NCI-H1694 (cell line): ENCODE measurements at regions not wholly inside any gene's neighbourhood (a gene's known extent, or its start where the extent isn't known, plus 50 kb on each side); places are given as distances from the start of the nearest gene placed in this dataset.
"Not testable (repeated sequence)": the region's sequence is repeated elsewhere in the genome, so short reads cannot be mapped to it uniquely, and the experiment has no call there.

Experiments
- DNase-seq: peaks from one replicate; lab custom pipeline; 2025; lab: John Stamatoyannopoulos, UW

GRCh38 chr14:44616204-44616603 lies 109.1 kb upstream of the FSCB start:
- DNase-seq = no peak

DNA sequence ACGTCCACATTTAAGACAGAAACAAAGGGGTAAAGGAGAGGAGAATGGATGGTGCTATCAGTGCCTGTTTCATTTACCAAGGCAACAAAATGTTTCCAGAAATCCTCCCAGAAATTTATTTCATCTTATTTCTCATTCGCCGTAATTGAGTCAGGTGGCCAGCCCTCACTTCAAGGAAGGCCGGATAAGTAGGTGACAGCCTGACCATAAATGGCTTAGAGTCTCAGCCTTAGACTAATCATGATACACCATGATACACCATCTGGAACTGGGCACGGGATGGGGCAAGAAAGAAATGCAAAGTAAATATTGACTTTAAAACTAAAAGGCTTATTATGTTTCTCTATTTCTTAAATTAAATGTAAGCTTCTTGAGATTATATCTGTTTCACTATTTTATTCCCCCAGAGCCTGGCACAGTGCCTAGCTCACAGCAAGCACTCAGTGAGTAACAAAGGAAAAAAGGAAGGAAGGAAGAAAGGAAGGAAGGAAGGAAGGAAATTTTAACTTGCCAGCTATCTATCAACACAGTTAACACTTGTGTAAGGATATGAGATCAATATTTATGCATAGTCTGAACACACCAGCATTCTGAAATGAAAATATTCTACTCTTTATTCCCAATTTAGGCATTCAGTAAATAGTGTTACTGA lies 106.1 kb upstream of the FSCB start:
- DNase-seq = no peak

GRCh38 chr14:44612002-44612401 lies 104.9 kb upstream of the FSCB start:
- no peak for DNase-seq

DNA sequence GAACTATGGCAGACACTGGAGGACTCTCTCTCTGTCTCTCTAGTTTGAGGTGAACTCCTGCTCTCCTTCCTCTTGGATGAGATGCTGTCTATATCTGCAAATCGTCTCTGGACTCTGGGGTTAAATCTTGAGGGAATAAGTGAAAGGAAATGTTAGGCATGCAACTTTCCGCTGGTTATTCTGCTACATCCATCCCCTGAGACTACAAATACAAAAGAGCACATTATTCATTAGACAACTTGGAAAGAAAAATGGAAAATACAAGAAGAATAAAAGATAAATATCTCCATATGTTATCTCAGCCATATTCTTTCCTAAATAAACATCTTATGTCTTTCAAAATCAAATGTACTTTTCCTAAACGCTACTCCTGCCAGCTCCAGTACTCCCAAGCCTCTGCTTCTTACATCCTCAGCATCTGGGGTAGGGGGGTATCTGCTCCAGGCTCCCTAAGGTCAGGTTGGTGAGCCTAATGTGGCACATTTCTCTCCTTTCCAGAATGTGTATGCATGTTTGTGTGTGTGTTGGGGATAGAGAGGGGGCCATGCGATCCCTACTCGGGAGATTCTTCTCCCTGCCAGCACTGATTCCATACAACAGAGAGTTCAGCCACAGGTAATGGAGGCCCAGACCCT lies 102.9 kb upstream of the FSCB start:
- DNase-seq = no peak

DNA sequence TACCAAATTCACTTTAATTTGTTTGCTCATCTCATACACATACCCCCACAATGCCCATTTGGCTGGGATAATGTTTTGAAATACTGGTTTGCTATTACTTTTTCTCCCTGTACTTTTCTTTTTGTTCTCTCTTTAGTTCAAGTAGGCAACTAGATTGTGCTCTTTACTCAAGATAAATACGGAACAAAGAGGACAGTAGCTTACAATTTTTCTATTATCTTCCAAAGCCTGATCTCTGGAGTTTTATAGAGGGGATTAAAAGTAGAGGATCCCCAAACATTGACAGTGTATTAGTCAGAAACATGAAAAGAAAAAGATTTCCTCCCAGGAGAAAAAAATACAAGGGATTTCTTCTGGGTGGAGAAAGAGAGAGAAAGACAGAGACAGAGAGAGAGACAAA lies 102.1 kb upstream of the FSCB start:
- no peak for DNase-seq

DNA sequence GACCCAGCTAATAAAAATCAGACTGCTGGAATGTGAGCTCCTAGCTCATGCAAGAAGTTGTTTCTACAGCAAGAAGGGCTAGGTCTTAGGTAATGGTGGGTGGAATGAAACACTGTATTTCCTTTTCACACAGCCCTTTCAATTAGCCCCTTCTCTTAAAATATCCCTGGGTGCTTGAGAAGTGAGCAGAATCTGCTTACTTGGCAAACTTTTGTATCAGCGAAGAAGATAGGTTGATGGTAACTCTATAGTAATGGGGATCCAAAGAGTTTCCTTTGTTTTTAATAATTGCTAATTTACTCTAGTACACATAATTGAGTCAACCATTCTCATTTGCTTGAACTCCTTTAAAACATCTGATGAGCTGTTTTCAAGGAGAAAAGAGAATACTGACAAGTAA lies 100.6 kb upstream of the FSCB start:
- no peak for DNase-seq

GRCh38 chr14:44606576-44606975 lies 99.5 kb upstream of the FSCB start:
- DNase-seq = no peak

DNA sequence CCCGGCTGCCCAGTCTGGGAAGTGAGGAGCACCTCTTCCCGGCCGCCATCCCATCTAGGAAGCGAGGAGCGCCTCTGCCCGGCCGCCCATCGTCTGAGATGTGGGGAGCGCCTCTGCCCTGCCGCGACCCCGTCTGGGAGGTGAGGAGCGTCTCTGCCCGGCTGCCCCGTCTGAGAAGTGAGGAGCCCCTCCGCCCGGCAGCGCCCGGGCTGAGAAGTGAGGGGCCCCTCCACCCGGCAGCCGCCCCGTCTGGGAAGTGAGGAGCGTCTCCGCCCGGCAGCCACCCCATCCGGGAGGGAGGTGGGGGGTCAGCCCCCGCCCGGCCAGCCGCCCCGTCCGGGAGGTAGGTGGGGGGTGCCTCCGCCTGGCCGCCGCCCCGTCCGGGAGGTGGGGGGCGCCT lies 94.2 kb upstream of the FSCB start:
- DNase-seq = not testable (repeated sequence)

- no peak for DNase-seq
Measured at GRCh38 chr14:44589180-44589579, 82.1 kb upstream of the FSCB start.

DNA sequence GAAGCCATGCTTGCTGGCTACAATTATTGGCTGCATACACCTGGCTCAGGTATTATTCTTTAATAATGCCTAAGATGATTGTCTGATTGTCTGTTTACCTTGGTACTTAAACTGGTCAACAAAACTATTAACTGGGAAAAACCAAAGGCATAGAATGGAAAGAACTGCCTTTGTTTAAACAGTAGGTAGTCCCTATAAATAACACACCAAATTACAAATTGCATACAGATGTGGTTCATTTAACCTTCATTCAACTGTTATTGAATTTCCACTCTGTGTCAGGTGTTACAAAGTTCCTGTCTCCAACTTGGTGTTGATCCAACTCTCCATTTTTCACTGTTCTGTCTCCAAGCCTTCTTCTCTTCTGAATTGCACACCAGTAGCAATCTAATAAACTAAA lies 79.8 kb upstream of the FSCB start:
- DNase-seq = no peak

DNA sequence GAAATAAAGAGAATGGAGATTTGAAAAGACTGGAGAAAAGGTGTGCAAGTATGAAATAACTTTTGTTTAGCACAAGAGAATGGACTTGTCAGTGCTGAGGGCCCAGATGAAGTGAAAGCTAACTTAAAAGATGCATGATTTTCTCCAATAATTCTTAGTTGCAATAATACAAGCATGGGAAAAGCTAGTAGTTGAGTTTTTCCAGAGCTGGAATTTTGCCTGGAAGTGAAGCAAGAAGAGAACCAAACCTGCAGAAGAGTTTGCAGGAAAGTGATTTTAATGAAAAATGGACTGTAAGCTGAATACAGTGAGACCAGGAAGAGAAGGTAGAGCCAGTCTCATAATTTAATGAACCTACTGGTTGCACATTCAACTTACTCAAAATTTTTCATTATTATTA lies 69.3 kb upstream of the FSCB start:
- no peak for DNase-seq

GRCh38 chr14:44567997-44568396 lies 60.9 kb upstream of the FSCB start:
- DNase-seq = no peak

GRCh38 chr14:44565968-44566367 lies 58.9 kb upstream of the FSCB start:
- no peak for DNase-seq

- no peak for DNase-seq
Measured at GRCh38 chr14:44564908-44565307, 57.8 kb upstream of the FSCB start.
